HG03432 (cell line): ENCODE measurements at regions not wholly inside any gene's neighbourhood (a gene's known extent, or its start where the extent isn't known, plus 50 kb on each side); places are given as distances from the start of the nearest gene placed in this dataset.

Source experiments
- ATAC-seq: cut with Tn5 transposase; IDR thresholded peaks from one replicate; pipeline ENCODE4 v1.9.1; 2021; ENCODE audit warnings: mild to moderate bottlenecking, moderate library complexity; ENCODE audit not compliant: unreplicated experiment

DNA sequence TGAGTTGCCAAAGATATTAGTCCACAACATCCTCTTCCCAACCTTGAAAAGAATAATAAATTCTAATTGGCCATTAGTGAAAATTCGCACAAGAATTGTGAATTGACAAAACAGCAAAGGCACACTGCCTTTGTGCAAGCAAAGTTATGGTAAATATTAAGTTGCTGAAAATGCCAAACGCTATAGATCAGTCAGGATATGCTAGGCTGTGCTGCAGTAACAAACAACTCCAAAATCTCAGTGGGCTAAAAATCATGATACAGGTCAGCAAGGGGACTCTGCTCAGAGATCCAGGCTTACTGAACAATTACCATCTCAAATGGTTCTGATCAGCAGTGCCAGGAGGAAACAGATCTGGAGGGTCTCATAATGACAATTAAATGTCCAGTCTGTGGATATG is 238.0 kb upstream of the IGF1R start:
- no peak for ATAC-seq

DNA sequence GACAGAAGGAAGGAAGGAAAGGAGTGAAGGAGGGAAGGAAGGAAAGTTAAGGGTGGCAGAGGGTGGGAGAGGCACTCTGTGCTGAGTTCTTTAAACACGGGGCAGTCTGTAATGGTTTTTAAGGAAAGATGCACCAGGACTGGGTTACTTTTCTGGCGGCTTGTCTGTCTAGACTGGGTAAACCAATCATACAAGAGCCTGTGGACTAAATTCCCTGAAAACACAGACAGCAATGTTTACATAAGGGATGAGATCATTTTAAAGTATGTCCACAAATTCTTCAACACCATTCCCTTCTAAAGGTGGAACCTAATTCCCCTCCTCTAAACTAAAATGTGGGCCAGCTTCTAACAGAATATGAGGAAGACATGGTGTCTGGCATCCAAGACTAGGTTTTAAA is 235.5 kb upstream of the IGF1R start:
- ATAC-seq = no peak

DNA sequence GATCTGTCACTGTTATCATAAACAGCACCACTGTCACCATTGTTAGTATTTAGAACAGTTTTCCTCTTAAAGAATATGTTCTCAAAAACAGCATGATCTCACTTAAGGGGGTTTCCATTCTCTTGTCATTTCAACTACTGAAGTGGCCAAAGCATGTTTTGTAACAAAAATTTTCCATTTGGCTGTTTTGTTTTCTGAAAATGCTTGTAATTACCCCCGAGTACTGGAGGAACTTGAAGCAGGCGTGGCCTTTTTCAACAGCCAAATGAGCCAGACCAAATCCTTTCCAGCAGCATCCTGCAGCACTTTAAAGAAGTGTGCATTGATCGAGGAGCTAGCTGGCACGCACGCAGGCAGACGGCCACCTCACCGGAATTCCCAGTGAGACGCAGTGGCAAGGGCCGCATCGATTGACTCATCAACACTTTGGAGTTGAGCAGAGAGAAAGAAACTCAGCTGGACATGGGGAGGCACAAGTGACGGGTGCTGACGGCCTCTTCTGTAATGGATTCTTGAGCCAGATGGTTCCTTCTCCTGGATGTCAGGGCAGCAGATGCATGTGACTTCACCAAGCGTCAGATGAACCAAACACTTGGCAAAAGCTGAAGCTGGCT is 234.3 kb upstream of the IGF1R start:
- ATAC-seq = no peak

DNA sequence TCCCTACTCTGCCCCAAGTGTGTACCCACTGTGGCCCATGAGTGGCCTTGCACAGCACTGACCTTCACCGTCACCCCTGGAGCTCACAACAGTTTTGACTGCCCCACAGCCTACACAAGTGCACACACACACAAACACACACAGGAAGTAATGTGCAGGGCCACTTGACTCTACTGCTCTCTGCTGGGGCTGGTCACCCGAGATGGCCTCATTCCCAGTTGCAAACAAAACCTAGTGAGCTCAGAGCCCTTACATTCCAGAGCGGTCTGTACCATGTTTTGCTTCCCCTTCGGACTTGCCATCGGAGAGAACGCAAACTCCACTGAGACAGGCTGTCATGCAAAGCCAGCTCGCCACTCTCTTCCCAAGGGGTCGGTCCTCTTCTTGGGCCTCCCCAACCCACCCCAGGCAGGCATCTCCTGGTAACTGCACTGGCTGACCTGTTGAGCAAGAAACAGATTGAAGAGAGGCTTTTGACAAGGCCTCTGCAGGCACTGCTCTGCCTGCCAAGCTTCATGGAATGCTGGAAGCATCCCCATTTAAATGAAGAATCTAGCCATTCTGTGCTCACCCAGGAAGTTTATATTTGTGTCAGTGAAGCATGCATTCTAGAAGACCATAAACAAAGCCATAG is 232.0 kb upstream of the IGF1R start:
- no peak for ATAC-seq

DNA sequence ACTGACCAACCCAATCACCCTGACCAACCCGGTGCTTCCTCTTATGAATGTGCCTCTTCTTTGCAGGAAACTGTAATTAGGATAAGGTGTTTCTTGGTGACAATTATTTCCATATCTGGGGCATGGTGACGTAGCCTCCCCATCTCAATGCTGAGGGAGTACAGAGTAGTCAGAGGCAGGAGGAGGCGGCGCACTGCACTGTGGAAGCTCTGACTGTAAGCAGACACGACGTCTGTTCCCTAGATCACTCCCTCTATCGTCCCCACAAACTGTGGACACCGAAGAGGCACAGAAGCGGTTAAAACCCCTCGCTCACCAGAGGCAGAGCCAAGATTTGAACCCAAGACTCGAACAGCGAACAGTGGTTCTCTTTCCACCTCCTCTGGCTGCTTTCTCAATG is 231.0 kb upstream of the IGF1R start:
- no peak for ATAC-seq

DNA sequence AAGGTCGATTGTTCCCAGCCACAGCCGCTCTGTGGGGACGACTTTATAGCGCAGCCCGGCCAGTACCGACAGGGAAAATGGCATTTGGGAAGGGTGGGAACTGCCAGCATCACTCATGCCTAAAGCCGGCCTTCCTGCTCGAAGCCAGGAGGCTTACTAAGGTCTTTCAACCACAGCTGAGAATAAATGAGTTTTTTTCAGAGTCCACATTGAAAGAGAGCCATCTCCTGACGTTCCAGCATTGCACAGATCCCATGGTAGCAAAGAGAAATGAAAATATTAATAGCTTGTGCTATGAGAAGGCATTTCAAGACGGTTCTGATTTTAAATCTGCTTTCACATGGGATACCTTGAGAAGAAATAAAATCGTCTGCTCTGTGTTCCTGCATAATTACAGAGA is 230.2 kb upstream of the IGF1R start:
- ATAC-seq = no peak

DNA sequence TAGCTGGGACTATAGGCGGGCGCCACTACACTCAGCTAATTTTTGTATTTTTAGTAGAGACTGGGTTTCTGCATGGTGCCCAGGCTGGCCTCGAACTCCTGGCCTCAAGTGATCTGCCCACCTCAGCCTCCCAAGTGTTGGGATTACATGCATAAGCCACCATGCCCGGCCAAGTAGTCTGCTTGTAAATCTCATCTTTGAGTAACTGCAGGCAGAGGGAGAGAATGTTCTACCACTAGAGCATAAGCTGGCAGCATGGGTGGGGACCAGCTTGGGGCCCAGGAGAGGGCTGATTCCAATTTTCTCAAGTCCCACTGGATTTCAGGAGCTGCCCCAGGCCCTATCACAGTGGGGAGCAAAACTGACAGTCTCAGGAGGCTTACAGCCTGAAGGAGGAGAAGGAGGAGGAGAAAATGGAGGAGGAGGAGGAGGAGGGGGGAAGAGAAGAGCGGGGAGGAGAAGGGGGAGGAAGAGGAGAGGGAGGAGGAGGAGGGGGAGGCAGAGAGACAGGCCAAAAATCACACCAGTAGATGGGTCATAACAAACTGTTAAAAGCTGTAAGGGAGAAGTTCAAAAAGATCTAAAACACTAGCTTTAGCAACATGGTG is 229.1 kb upstream of the IGF1R start:
- ATAC-seq = no peak

DNA sequence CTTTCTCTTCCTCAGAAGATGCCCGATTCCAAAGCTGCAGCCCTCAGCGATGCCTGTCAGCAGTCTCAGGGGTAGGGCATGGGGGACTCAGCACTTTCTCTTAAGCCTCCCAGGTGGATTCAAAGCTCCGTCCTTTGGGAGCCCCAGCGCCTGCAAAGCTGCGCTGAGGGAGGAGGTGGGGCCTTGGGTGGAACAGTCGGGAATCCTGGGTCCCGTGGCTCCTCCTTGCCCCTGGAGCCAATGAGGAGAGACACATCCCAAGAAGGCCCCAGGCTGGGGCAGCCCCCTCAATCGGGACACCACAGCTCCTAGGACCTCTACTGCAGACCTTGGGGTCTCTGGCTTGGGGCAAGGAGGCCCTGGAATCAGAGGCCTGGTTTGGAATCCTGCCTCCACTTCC is 227.5 kb upstream of the IGF1R start:
- no peak for ATAC-seq

DNA sequence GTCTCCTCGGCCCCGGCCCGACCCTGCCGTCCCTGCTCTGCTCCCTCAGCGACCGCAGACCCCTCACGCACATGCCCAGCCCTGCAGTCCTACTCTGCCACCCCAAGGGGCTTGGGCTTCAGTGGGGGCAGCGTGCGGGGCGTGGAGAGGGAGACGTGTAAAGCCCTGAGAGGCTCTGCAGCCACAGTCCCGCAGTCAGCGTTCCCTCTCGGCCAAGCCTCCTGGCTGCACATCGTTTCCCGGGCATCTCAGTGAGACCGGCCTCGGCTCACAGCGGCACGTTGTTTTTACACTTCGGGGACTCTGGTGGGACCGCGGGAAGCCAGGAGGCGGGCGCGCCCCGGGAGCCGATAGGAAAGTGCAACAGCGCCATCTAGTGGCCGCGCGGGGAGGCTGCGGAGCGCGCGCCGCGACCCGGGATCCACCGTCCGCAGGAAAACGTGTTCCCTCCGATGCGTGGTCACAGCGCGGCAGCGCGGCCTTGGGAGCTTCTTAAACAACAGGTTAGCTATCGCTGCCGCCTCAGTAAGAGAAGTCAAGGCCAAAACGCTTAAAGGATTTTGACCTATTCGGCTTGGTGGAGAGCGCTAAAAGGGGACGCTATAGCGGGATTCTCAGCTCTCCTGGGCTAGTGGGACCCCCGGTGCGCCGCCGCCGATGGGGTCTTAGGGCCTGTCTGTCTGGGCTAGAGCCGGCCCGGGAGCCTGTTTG is 226.8 kb upstream of the IGF1R start:
- peak; percentile 91 for ATAC-seq

DNA sequence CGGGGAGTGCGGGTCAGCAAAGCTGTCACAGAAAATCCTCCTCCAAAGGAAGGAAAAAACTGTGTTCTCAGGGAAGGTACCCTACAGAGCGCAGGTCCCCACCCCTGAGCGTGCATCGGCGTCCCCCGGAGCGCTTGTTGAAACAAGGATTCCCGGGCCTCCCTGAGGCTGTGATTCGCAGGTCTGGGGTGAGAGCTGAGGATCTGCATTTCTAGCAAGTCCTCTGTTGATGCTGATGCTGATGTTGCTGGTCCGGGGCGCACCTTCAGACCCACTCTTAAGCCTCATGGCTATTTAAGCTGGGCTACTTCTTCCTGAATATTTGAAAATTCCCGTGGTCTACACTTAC is 226.2 kb upstream of the IGF1R start:
- ATAC-seq = no peak

DNA sequence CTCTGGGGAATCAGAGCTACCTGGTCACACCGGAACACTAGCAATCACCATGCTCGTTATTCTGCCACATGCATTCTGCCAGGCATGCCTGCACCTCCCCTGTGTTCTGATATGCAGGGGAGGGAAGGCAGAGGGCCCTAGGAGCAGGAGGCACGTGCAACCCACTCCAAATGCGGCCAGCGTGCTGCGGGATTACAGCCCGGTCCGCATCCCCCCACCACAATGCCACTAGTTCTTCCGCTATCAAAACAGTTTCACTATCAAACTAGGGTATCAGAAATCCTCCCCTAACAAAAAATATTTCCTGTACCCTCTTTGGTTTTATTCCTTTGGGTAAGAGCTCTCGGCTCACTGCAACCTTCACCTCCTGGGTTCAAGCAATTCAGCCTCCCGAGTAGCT is 223.2 kb upstream of the IGF1R start:
- ATAC-seq = no peak

DNA sequence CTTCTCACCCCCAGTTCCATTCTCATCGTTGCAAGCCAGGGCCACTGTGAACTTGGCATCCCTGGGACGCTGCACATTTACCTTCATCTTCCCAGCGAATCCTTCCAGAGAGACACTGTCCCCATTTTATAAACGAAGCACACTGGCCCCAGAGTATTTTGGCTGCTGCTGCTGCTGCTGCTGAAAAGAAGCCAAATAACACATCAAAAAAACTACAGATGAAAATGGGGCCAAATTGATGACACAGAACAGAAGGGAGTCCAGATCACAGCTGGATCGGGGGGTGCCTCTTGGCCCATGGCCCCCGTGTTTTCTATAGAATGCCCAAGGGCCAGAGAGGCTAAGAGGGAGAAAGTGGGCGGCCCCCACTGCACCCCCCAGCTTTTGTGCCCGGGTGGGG is 221.0 kb upstream of the IGF1R start:
- no peak for ATAC-seq

DNA sequence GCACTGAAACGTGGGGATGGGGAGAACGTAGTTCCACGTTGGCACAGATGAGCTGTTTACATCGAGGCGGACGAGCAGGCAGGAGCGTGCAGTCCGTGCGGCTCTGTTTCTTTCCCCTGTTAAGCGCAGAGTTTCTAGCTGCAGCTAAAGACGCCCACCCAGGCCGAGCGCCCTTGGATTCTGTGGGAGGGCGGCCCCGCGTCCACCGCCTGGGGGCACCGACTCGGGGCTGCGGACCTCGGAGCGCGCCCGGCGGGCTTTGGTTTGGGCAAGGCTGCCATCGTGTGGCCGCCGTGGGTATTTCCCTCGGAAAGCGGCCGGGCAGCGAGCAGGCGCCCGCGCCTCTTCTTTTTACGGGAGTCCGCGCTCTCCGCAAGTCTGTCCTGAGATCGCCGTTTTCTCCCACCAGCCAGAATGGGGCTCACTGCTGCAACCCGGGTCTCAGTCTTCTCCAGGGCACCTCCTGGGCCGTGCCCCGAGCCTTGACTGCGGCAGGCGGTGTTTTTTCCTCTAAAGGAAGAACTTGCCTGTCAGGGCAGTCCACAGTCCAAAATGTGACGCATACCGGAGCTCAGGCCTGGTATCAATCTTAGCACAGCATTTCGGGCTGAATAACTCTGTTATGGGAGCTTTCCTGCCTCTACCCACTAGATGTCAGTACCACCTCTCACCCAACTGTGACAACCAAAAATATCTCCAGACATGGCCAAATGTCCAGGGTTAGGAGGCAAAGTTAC is 219.9 kb upstream of the IGF1R start:
- ATAC-seq = peak; percentile 94

DNA sequence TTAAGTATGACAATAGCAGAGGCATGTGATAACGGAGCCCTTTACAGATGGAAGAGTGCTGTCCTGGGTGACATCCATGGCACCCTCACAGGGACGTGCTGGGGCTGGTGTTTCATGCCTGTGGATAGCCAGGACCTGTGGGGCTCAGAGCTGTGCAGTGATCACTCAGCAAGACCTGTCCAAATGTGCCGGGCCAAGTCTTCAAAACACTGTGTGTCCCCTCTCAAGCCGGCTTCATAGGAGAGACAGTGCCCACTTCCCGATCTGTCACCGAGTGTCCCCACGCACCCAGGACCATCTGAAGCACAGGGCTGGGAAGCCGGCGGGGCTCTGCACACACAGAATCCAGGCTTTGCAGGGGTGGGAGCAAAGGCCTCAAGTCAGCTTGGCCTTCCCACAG is 217.2 kb upstream of the IGF1R start:
- ATAC-seq = no peak

DNA sequence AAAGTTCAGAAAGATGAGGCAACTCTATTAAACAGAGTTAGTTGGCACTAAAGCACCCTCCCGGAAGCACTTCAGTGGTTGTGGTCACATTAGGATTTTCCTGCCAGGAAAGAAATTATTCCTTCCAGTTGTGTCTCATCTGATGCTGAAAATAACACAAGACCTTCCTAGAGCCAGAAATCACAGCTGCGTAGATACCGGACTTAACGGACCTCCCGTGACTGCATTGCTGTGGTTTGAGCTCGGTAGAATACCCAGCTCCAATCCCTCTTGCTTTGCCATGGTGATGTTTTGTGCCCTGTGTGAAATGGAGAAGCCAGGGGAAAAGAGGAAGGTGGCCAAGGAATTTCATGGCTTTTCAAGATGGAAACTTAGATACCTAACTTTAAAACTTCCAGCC is 215.0 kb upstream of the IGF1R start:
- ATAC-seq = no peak

DNA sequence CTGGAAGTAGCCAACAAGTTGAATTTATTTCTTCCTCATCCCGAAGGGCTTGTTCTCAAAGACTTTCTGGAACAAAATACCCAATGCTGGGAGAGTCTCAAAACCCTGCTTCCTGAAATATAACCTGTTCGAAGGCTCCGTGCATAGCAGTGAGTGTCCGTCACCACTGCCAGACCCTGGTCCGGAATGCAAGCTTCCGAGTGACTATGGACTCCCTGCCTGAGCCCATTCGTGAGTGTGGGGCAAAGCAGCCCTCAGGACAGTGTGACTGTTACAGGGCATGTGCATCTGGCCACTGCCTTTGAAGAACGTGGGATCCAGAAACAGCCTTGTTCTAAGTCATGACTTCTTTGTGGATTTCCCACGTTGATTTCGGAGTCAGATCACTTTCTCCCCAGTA is 214.5 kb upstream of the IGF1R start:
- ATAC-seq = no peak

DNA sequence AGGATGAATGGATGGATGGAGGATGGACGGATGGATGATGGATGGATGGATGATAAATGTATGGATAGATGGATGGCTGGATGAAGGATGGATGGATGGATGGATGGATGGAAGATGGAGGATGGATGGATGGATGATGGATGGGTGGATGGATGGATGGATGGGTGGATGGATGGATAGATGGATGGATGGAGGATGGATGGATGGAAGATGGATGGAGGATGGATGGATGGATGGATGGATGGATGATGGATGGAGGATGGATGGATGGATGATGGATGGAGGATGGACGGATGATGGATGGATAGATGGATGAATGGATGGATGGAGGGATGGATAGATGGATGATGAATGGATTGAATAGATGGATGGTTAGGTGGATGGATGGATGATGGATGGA is 210.6 kb upstream of the IGF1R start:
- ATAC-seq = no peak

DNA sequence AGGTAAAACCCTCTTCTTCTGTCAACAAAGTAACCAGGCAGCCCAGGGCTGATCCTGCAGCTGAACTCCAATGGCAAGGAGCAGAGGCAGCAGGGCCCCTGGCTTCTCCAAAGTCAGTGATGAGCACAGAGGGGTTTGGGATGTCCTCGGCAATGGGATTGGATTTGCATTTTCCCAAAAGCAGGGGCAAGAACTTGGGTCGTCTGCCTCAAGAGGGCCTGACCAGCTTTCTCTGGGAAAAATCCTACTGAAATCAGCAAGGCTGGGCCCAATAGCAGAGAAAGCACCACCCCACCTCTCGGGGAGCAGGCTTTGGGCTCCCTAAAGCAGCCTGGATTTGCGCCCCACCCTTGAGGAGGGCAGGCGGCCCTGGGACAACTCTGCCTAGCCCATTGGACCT is 210.0 kb upstream of the IGF1R start:
- ATAC-seq = no peak

DNA sequence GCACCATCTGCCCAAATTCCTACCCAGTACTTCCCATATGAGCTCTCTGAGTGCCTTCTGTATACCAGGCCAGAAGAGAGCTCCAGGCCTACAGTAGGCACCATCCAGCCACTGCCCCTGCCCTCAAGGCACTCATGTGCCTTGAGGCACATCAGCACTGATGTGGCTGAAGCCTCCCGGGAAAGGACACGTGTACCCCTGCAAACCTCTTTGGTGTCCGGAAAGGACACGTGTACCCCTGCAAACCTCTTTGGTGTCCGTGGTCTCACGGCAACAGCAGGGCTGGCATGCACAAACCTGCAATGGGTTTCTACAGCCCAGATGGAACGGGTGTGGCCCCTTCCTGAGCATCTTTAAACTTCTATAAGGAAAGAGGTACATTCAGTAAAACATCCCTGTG is 209.4 kb upstream of the IGF1R start:
- ATAC-seq = no peak

DNA sequence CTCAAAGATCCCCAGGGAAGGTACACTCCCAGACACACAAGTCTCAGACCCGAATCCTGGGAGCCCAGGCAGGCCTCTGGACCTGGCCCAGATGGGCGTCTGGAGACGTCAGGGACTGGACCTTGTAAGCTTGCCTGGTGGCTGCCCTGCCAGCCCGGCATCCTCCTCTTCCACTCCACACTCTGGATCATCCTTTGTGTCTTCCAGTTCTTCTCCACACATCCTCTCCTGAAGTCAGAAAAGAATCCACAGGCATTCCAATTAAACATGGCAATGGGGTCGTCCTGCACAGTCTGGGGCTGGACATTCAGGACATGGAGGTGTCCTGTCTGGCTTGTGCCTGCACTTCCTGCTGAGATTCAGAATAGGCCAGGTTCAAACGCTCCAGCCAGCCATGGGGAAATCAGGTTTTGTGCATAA is 208.8 kb upstream of the IGF1R start:
- ATAC-seq = no peak

DNA sequence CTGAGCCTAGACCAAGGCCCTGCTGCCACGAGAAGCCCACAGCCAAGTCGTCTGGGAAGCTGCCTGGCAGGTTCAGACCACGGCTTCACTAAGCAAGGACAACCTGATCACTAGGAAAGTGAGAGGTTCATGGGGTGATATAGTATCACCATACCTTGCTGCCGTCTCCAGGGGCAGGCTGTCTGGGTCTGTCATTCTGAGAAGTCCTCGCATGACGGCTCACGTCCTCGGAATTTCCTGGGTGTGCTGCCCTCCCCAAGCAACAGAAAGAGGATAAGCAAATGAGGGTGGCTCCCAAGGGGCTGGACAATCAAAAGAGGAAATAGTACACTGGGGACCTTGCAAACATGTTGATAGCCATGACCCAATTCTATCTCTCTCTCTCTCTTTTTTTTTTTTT is 207.4 kb upstream of the IGF1R start:
- peak; percentile 76 for ATAC-seq

DNA sequence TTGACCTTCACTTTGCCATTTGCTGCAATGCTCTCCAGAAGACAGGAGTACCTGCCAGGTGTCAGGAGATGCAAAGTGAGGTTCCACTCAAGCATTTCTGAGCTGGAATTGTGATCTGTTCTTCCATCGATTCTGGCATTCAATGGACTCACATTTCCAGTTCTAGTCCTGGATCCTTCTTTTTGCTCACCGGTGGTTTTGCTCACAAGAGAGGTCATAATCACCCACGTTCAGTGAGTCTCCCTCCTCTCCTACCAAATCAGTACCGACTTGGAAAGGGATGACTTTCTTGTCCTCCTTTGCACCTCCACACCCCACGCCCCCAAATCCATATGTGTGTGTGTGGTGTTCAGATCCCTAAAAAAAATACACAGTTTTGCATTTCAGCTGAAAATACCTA is 206.7 kb upstream of the IGF1R start:
- ATAC-seq = no peak
